K562 (cell line): ENCODE measurements at regions not wholly inside any gene's neighbourhood (a gene's known extent, or its start where the extent isn't known, plus 50 kb on each side); places are given as distances from the start of the nearest gene placed in this dataset.

Experiments used
- ATAC-seq: fragments of 200-7000 bp; cut with Tn5 transposase; 3 replicates; pipeline ENCODE4 v1.9.1; 2020; ENCODE audit warnings: moderate library complexity
- BruUV-seq: library from RNA; stranded (reverse); fragments of 400-500 nt; replicated peaks from 2 replicates; lab custom pipeline; 2021; lab: Mats Ljungman, UMichigan
- CTCF ChIA-PET: fragments of 300-600 bp; formaldehyde crosslinking; extraction: SDS; loops from one replicate; lab custom pipeline; 2021; ENCODE audit warnings: low intra/inter-chr PET ratio; lab: Yijun Ruan, JAX
- POLR2A ChIA-PET: fragments of 300-600, 350-650 bp; sonication (Branson Sonifier 250); formaldehyde crosslinking; extraction: SDS; loops from one replicate; lab custom pipeline; 2021; ENCODE audit warnings: antibody characterized with exemption, inconsistent platforms; lab: Yijun Ruan, JAX
- DNase-seq, 4 experiments: peaks; one replicate each; pipeline versions ENCODE4 v3.0.0 to v3.0.0-alpha.2; 2011 to 2018; ENCODE audit warnings: low spot score in 3 of 4, mixed read lengths in 3 of 4; ENCODE audit errors: extremely low read depth in 1 of 4
- FAIRE-seq: peaks from 2 replicates; lab custom pipeline; 2011; peaks lifted over from hg19 to GRCh38; lab: Jason Lieb, UNC
- H2AFZ ChIP-seq: 2 replicates; pipeline ENCODE4 v1.6.0; 2011; ENCODE audit warnings: low read depth, low read length, control low read depth, inconsistent platforms
- H3K27ac ChIP-seq: fragments of 200-600 bp; 3 replicates; pipeline ENCODE4 v1.8.0; 2011; ENCODE audit warnings: low read depth, mild to moderate bottlenecking, control low read depth, inconsistent platforms, low read length, moderate library complexity, mixed read lengths; ENCODE audit errors: extremely low read depth
- H3K27me3 ChIP-seq, 2 experiments: fragments of 300-600 bp in 1 of 2; 2 replicates in 1 of 2; 3 replicates in 1 of 2; pipeline versions ENCODE4 v1.6.0 to v1.8.0; 2011; ENCODE audit warnings: inconsistent platforms in 2 of 2, low read length in 2 of 2, mild to moderate bottlenecking in 1 of 2, mixed read lengths in 1 of 2, moderate library complexity in 1 of 2; ENCODE audit not compliant: control insufficient read depth in 2 of 2, insufficient read depth in 2 of 2
- H3K36me3 ChIP-seq: fragments of 300-600 bp; 3 replicates; pipeline ENCODE4 v1.8.0; 2011; ENCODE audit warnings: mild to moderate bottlenecking, low read length, inconsistent platforms; ENCODE audit not compliant: control insufficient read depth, insufficient read depth
- H3K4me1 ChIP-seq, 2 experiments: fragments of 200-600 bp in 1 of 2; replicated peaks in 1 of 2; 2 replicates in 1 of 2; 3 replicates in 1 of 2; pipeline versions ENCODE4 v1.5.1 to v1.8.0; 2011; ENCODE audit warnings: inconsistent platforms in 2 of 2, low read length in 2 of 2, mild to moderate bottlenecking in 1 of 2, mixed read lengths in 1 of 2, moderate library complexity in 1 of 2; ENCODE audit not compliant: control insufficient read depth in 2 of 2, insufficient read depth in 2 of 2
- H3K4me2 ChIP-seq: 2 replicates; pipeline ENCODE4 v1.6.1; 2011; ENCODE audit warnings: low read length, control low read depth, inconsistent platforms, mixed read lengths; ENCODE audit not compliant: insufficient read depth
- H3K4me3 ChIP-seq: fragments of 200-600 bp; sonication (generic), shearing (Covaris generic); 2 replicates; pipeline ENCODE4 v1.5.1; 2016; ENCODE audit warnings: control low read depth, inconsistent platforms
- H3K79me2 ChIP-seq: fragments of 200-600 bp; 3 replicates; pipeline ENCODE4 v1.8.0; 2011; ENCODE audit warnings: low read length, inconsistent platforms; ENCODE audit not compliant: control insufficient read depth, insufficient read depth
- H3K9ac ChIP-seq, 2 experiments: 2 replicates each; pipeline versions ENCODE4 v1.6.0 to v1.6.1; 2011; ENCODE audit warnings: low read depth in 2 of 2, low read length in 2 of 2, control low read depth in 1 of 2, inconsistent platforms in 1 of 2, mild to moderate bottlenecking in 1 of 2, mixed read lengths in 1 of 2; ENCODE audit not compliant: insufficient read depth in 1 of 2
- H3K9me1 ChIP-seq: one replicate; pipeline ENCODE4 v1.6.0; 2011; ENCODE audit warnings: inconsistent platforms, mild to moderate bottlenecking, low read length, moderate library complexity; ENCODE audit not compliant: control insufficient read depth, insufficient read depth
- H3K9me3 ChIP-seq: replicated peaks from 2 replicates; pipeline ENCODE4 v1.5.1; 2011; ENCODE audit warnings: low read depth, low read length, inconsistent platforms; ENCODE audit not compliant: control insufficient read depth, insufficient read depth
- H4K20me1 ChIP-seq: replicated peaks from 2 replicates; pipeline ENCODE4 v1.6.1; 2011; ENCODE audit warnings: low read length, inconsistent platforms, mixed read lengths; ENCODE audit not compliant: control insufficient read depth, insufficient read depth
- ARNT ChIP-seq, 2 experiments: fragments of 450-650 bp; IDR thresholded peaks; 2 replicates each; pipeline ENCODE4 v1.6.1; 2016; ENCODE audit warnings: mild to moderate bottlenecking in 1 of 2
- ASH1L ChIP-seq: fragments of 450-650 bp; IDR thresholded peaks from 2 replicates; pipeline ENCODE4 v1.6.1; 2018; ENCODE audit warnings: borderline replicate concordance, mild to moderate bottlenecking, low read depth; ENCODE audit not compliant: partially characterized antibody
- MCM2 ChIP-seq: fragments of 450-650 bp; IDR thresholded peaks from 2 replicates; pipeline ENCODE4 v1.6.1; 2017; ENCODE audit warnings: low read depth, mild to moderate bottlenecking
- PCBP1 ChIP-seq: fragments of 200-400 bp; formaldehyde crosslinking; IDR thresholded peaks from 2 replicates; pipeline ENCODE4 v1.6.1; 2018; ENCODE audit warnings: mild to moderate bottlenecking, low read depth, low read length; ENCODE audit not compliant: poor library complexity, severe bottlenecking
- RCOR1 ChIP-seq, 2 experiments: IDR thresholded peaks; 2 replicates each; pipeline ENCODE4 v1.6.1; 2012; ENCODE audit warnings: low read depth in 2 of 2, low read length in 2 of 2, borderline replicate concordance in 1 of 2, improper control_type of control experiment in 1 of 2
- SMARCA4 ChIP-seq: fragments of 450-650 bp; IDR thresholded peaks from 2 replicates; pipeline ENCODE4 v1.6.1; 2016
- SREBF2 ChIP-seq: sonication (generic); formaldehyde crosslinking; IDR thresholded peaks from 2 replicates; pipeline ENCODE4 v1.4.0; 2020; ENCODE audit warnings: mild to moderate bottlenecking, missing genetic modification reagents
- YBX1 ChIP-seq: fragments of 450-650 bp; IDR thresholded peaks from 2 replicates; pipeline ENCODE4 v1.7.1; 2016; ENCODE audit warnings: mild to moderate bottlenecking
- ZC3H4 ChIP-seq: sonication (generic); formaldehyde crosslinking; IDR thresholded peaks from 2 replicates; pipeline ENCODE4 v1.9.0; 2021; ENCODE audit warnings: missing genetic modification reagents, borderline replicate concordance
- ZKSCAN1 ChIP-seq: fragments of 150-350 bp; IDR thresholded peaks from 2 replicates; pipeline ENCODE4 v1.6.1; 2016; ENCODE audit warnings: low read depth, low read length
- WGBS: fragments of 100-300 bp; shearing (Covaris generic); methylation state at CpG from one replicate; pipeline ENCODE4 v1.1.6; 2016; ENCODE audit warnings: low coverage, mixed read lengths; ENCODE audit not compliant: insufficient coverage; ENCODE audit errors: missing lambda C conversion rate; 5-methylcytosine and 5-hydroxymethylcytosine counted together
- in situ Hi-C: fragments of 300-500 bp; cut with MboI; formaldehyde crosslinking; loops from 4 replicates; pipeline ENCODE4 v1.15.0; 2018; ENCODE audit warnings: inconsistent platforms, mixed read lengths
- intact Hi-C: fragments of 100-400 bp; cut with micrococcal nuclease; formaldehyde crosslinking; loops from 2 replicates; pipeline ENCODE4 v1.14.2; 2022
- TF ChIP-seq, protein P1 (sequence below): fragments of 250-450 bp; sonication (Bioruptor Pico); IDR thresholded peaks from 2 replicates; pipeline ENCODE4 v1.5.0; 2021
- TF ChIP-seq, protein P2 (sequence below), 2 experiments: fragments of 450-650 bp in 1 of 2; sonication (generic) in 1 of 2; formaldehyde crosslinking; conservative IDR thresholded peaks; 2 replicates each; pipeline versions ENCODE4 v1.4.0 to v1.8.1; 2020 to 2022; ENCODE audit warnings: mild to moderate bottlenecking in 1 of 2, missing genetic modification reagents in 1 of 2
- TF ChIP-seq, protein P3 (sequence below): IDR thresholded peaks from 2 replicates; pipeline ENCODE4 v1.6.1; 2014; ENCODE audit warnings: antibody characterized with exemption

DNA sequence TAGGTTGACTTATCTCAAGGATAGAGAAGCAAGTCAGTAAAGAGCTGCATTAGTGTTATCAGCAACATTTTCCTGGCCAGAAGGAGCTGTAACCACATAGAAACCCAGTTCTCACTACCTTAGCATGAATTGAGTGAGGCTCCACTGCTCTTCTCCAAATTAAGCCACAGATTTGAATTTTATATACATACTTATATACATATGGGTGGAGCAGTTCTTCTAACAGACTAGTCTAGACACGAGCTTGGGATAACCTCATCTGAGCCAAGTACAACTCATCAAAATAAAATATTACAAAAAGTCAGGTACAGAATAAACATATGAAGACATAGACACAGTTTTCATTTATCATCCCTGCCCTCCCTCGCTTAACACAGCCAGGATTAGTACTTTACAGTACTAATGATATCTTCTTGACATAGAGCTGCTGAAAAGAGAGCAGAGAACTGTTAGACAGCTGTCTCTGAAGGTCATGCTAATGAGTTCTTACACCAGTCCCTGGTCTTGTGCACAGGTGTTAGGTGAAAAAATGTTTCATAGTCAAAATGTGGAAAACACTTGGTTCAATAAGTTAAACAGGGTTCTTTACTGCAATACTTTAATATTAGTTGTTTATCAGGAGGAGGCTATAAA, 147.4 kb upstream of the HTR1E start:
- no peaks in the 10 kb centered on the region for H4K20me1 ChIP-seq
- WGBS, result 0% methylated on average over 2 of the region's 2 CpGs
- FAIRE-seq (no peak), DNase-seq (no peak), ATAC-seq (no peak)
- POLR2A ChIA-PET, result no interaction called here
- CTCF ChIA-PET, result no interaction called here
- H3K9ac ChIP-seq, result no peak overlapping the region
- TF ChIP-seq PCBP1, result no peak
- TF ChIP-seq ZKSCAN1, result no peak
- H3K36me3 ChIP-seq, result no peaks in the 10 kb centered on the region
- H2AFZ ChIP-seq, result no peak overlapping the region
- no peaks in the 10 kb centered on the region for H3K4me1 ChIP-seq
- H3K27ac ChIP-seq, result no peak overlapping the region
- H3K27me3 ChIP-seq, result no peaks in the 10 kb centered on the region
- no peaks in the 10 kb centered on the region for H3K79me2 ChIP-seq
- in situ Hi-C loops (no loop called here), intact Hi-C loops (no loop called here)
- no peaks in the 10 kb centered on the region for H3K9me1 ChIP-seq
- H3K4me2 ChIP-seq, result no peak overlapping the region
- no TSS peak for BruUV-seq
- no peaks in the 10 kb centered on the region for H3K9me3 ChIP-seq
- H3K4me3 ChIP-seq, result no peak overlapping the region

DNA sequence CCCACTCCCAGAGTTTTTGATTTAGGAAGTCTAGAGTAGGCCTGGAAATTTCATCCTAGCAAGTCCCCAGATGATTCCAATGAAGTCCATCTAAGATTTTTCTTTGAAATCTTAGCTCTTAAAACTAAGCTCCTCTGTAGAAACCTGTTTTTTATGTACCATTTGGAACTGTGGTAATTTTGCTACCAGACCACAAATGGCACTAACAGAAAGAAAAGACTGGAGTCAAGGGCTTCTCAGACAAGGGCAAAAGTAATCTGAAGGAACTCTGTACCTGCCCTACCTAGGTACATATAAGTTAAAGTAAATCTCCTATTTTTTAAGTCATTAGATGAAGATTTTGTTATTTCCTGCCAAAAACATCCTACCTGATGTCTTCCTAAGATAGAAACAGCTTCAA, 155.0 kb upstream of the HTR1E start:
- Histone ChIP-seq H3K4me1 (no peaks in the 10 kb centered on the region), H4K20me1 (no peaks in the 10 kb centered on the region), H2AFZ (no peak overlapping the region), H3K4me2 (no peak overlapping the region), H3K27me3 (no peaks in the 10 kb centered on the region), H3K79me2 (no peaks in the 10 kb centered on the region), H3K27ac (no peak overlapping the region), H3K9me3 (no peaks in the 10 kb centered on the region), H3K9ac (no peak overlapping the region), H3K9me1 (no peaks in the 10 kb centered on the region), H3K4me3 (no peak overlapping the region), H3K36me3 (no peaks in the 10 kb centered on the region)
- in situ Hi-C loops (no loop called here), intact Hi-C loops (no loop called here)
- BruUV-seq, result no TSS peak
- ChIA-PET CTCF (no interaction called here), POLR2A (no interaction called here)
- DNase-seq, result no peak
- FAIRE-seq, result no peak
- TF ChIP-seq RCOR1 (IDR thresholded peaks at IDR 0.05; ENCODE audit: borderline replicate concordance in 1 of 2, low read depth in 2 of 2, low read length in 2 of 2) (no peak), ZC3H4 (CRISPR knock-in tag) (no peak), YBX1 (no peak), ASH1L (no peak), ARNT (IDR thresholded peaks at IDR 0.05) (no peak), MCM2 (no peak), SREBF2 (CRISPR knock-in tag) (no peak), SMARCA4 (no peak)
- TF ChIP-seq, protein P1, sequence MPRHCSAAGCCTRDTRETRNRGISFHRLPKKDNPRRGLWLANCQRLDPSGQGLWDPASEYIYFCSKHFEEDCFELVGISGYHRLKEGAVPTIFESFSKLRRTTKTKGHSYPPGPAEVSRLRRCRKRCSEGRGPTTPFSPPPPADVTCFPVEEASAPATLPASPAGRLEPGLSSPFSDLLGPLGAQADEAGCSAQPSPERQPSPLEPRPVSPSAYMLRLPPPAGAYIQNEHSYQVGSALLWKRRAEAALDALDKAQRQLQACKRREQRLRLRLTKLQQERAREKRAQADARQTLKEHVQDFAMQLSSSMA (CRISPR knock-in tag), result no peak
- TF ChIP-seq, protein P2, sequence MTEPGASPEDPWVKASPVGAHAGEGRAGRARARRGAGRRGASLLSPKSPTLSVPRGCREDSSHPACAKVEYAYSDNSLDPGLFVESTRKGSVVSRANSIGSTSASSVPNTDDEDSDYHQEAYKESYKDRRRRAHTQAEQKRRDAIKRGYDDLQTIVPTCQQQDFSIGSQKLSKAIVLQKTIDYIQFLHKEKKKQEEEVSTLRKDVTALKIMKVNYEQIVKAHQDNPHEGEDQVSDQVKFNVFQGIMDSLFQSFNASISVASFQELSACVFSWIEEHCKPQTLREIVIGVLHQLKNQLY (CRISPR knock-in tag; conservative IDR thresholded peaks at IDR 0.05), result no peak
- TF ChIP-seq, protein P3, sequence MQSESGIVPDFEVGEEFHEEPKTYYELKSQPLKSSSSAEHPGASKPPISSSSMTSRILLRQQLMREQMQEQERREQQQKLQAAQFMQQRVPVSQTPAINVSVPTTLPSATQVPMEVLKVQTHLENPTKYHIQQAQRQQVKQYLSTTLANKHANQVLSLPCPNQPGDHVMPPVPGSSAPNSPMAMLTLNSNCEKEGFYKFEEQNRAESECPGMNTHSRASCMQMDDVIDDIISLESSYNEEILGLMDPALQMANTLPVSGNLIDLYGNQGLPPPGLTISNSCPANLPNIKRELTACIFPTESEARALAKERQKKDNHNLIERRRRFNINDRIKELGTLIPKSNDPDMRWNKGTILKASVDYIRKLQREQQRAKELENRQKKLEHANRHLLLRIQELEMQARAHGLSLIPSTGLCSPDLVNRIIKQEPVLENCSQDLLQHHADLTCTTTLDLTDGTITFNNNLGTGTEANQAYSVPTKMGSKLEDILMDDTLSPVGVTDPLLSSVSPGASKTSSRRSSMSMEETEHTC, result no peak
- ATAC-seq, result no peak
